ENCODE measurements at regions not wholly inside any gene's neighbourhood (a gene's known extent, or its start where the extent isn't known, plus 50 kb on each side); places are given as distances from the start of the nearest gene placed in this dataset.

DNA sequence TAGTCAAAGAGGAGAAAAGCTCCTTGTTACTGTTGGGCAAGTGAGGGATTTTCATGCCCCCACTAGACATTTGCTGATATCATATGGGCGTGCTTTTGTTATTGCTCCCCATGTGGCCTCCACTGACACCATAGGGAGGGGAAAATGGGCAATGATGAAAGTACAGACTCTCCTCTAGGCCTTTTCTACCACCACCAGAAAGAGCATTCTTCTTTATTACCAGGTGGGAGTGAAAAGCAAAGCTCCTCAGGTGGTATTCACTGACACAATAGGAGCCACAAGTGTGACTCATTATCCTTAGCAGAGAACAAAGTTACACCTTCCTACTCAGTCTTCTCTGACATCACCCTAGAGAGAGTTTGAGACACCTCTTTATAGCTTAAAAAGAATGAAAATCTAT lies 667.1 kb downstream of the LTN1 start:
- H3K36me3 ChIP-seq: no peaks in the 10 kb centered on the region
- H3K27ac ChIP-seq: no peak overlapping the region
- H3K4me1 ChIP-seq: no peaks in the 10 kb centered on the region
- H3K4me3 ChIP-seq: no peak overlapping the region
- no peaks in the 10 kb centered on the region for H3K27me3 ChIP-seq
- 93 to 96% methylated on average over 1 of the region's 1 CpG for WGBS, 2 donors
- no peak for DNase-seq
- ATAC-seq: no peak
- TF ChIP-seq, protein P1, sequence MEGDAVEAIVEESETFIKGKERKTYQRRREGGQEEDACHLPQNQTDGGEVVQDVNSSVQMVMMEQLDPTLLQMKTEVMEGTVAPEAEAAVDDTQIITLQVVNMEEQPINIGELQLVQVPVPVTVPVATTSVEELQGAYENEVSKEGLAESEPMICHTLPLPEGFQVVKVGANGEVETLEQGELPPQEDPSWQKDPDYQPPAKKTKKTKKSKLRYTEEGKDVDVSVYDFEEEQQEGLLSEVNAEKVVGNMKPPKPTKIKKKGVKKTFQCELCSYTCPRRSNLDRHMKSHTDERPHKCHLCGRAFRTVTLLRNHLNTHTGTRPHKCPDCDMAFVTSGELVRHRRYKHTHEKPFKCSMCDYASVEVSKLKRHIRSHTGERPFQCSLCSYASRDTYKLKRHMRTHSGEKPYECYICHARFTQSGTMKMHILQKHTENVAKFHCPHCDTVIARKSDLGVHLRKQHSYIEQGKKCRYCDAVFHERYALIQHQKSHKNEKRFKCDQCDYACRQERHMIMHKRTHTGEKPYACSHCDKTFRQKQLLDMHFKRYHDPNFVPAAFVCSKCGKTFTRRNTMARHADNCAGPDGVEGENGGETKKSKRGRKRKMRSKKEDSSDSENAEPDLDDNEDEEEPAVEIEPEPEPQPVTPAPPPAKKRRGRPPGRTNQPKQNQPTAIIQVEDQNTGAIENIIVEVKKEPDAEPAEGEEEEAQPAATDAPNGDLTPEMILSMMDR (IDR thresholded peaks at IDR 0.05): no peak
- H3K9me3 ChIP-seq: peaks cover 0 to 33% (median 3%) of the 10 kb centered on the region in 11 donors
- intact Hi-C loops (cut with DNase I): loop anchor here in 1 of 10 donors (10.0 kb wide), 1 partner anchor 251 kb away; no protein-coding TSS in a partner anchor

DNA sequence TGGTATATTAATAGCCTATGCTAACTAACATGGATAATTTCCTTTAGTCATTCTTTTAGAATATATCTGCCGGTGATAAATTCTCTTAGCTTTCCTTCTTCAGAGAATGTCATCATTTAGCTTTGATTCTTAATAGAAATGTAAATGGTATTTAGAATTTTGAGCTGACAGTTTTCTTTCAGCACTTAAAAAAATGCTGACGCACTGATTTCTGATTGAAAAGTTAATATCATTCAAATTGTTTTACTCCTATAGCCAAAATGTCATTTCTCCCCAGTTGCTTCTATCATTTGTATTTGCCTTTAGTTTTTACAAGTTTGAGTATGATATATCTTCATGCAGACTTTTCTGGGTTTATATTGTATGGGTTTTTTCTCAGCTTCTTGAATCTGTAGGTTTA lies 668.0 kb downstream of the LTN1 start:
- no peaks in the 10 kb centered on the region for H3K4me1 ChIP-seq

DNA sequence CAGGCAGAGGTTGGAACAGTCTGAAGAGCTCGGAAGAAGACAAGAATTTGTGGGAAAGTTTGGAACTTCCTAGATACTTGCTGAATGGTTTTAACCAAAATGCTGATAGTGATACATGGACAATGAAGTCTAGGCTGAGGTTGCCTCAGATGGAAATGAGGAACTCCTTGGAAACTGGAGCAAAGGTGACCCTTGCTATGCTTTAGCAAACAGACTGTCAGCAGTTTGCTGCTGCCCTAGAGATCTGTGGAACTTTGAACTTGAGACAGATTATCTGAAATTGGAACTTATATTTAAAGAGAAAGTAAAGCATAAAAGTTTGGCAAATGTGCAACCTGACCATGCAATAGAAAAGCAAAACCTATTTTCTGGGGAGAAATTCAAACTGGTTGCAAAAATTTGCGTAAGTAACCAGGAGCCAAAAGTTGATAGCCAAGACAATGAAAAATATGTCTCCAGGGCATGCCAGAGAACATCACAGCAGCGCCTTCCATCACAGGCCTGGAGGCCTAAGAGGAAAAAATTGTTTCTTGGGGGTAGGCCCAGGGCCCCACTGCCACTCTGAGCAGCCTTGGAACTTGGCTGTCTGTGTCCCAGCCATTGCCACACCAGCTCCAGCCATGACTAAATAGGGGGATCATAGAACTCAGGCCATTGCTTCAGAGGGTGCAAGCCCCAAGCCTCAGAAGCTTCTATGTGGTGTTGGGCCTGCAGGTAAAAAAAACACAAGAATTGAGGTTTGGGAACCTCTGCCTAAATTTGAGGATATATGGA lies 675.3 kb downstream of the LTN1 start:
- Histone ChIP-seq H3K4me3 (no peak overlapping the region), H3K27me3 (no peaks in the 10 kb centered on the region), H3K9me3 (peaks cover 0 to 37% (median 11%) of the 10 kb centered on the region in 11 donors), H3K4me1 (no peaks in the 10 kb centered on the region), H3K27ac (no peak overlapping the region), H3K36me3 (no peaks in the 10 kb centered on the region)
- TF ChIP-seq, protein P1 (IDR thresholded peaks at IDR 0.05): no peak
- DNase-seq: no peak
- ATAC-seq: peak in 1 of 8 donors; percentile 18
- intact Hi-C loops (cut with DNase I): no loop called here
- WGBS, 2 donors: 89 to 93% methylated on average over 3 of the region's 3 CpGs

More for the DNA sequence above, 668.0 kb downstream of the LTN1 start:
- Histone ChIP-seq H3K9me3 (peaks cover 0 to 42% (median 7%) of the 10 kb centered on the region in 11 donors), H3K27ac (no peak overlapping the region), H3K36me3 (no peaks in the 10 kb centered on the region), H3K4me3 (no peak overlapping the region), H3K27me3 (no peaks in the 10 kb centered on the region)
- ATAC-seq: no peak
- WGBS, 2 donors: 94 to 99% methylated on average over 2 of the region's 2 CpGs
- DNase-seq: no peak
- TF ChIP-seq, protein P1 (IDR thresholded peaks at IDR 0.05): no peak
- intact Hi-C loops (cut with DNase I): loop anchor here in 1 of 10 donors (10.0 kb wide), 1 partner anchor 250 kb away; no protein-coding TSS in a partner anchor

DNA sequence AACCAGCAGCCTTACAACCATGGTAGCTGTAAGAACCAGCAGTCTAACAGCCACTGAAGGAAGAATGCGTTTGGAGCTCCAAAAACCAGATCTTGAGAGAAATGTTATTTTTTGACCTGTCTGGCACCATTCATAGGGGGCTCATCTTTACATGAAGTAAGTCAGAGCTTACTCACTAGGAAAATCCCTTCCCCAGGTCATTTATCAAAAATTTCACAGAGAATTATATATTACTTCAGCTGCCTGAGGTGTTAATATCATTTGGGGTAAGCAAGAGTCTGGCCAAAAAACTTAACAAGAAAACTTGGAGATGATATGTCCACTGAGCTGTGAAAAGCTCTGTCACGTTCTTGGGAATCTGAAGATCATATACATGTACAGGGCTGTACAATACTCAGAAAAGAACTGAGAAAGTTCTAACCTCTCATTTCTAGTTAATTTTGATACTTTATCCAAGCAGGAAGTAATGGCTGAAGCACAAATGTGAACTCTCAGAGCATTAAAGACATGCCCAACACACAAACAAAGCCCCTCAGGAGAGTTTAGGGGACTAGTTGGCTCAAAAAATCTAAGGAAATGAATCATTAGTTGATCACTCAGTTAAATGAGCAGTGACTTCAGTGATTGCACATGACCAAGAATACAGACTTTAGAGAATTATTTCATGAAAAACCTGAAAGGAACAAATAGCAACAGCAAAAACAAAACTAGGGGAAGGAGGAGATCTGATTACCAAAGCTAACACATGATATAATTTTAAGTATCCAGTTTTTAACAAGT lies 681.1 kb downstream of the LTN1 start:
- TF ChIP-seq, protein P1 (IDR thresholded peaks at IDR 0.05): no peak
- 86 to 92% methylated on average over 2 of the region's 2 CpGs for WGBS, 2 donors
- ATAC-seq: no peak

More for the DNA sequence above, 681.1 kb downstream of the LTN1 start:
- Histone ChIP-seq H3K4me1 (no peaks in the 10 kb centered on the region), H3K4me3 (no peak overlapping the region), H3K9me3 (peaks cover 0 to 21% (median 6%) of the 10 kb centered on the region in 11 donors), H3K27ac (no peak overlapping the region), H3K27me3 (no peaks in the 10 kb centered on the region), H3K36me3 (no peaks in the 10 kb centered on the region)
- DNase-seq: no peak
- intact Hi-C loops (cut with DNase I): no loop called here

All from heart right ventricle (tissue), 16 donors.